ENCODE measurements at regions not wholly inside any gene's neighbourhood (a gene's known extent, or its start where the extent isn't known, plus 50 kb on each side); places are given as distances from the start of the nearest gene placed in this dataset.

DNA sequence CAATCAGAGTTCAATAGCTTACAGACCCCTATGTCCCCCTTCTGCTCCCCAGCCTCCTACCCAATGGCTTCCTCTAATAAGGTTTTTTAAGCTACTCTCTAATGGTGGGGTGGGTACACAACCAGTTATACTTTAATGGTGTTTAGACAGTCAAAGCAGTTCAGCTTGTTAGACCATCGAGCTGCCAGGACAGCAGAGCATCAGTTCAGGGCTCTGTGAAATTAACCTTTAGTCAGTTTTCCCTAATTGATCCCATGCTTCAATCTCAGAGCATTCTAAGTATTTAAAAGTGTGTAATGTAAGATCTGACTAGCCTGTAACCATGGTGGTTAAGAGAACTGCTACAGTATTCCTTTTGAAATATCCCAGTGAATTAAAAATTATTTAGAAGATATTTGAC lies 107.2 kb upstream of the ZNF644 start (continued):
- no peak for TF ChIP-seq CBX3 (IDR thresholded peaks at IDR 0.05; ENCODE audit: borderline replicate concordance, low read depth)
- no peak for TF ChIP-seq ZNF217 (IDR thresholded peaks at IDR 0.05)
- no peak for TF ChIP-seq YBX1 (IDR thresholded peaks at IDR 0.05)
- no peak for TF ChIP-seq HDGF (IDR thresholded peaks at IDR 0.05)
- TF ChIP-seq, protein P1, sequence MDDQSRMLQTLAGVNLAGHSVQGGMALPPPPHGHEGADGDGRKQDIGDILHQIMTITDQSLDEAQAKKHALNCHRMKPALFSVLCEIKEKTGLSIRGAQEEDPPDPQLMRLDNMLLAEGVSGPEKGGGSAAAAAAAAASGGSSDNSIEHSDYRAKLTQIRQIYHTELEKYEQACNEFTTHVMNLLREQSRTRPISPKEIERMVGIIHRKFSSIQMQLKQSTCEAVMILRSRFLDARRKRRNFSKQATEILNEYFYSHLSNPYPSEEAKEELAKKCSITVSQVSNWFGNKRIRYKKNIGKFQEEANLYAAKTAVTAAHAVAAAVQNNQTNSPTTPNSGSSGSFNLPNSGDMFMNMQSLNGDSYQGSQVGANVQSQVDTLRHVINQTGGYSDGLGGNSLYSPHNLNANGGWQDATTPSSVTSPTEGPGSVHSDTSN (IDR thresholded peaks at IDR 0.05; ENCODE audit: insufficient replicate concordance, low read depth, low read length), result no peak
- no peak for TF ChIP-seq WRNIP1 (IDR thresholded peaks at IDR 0.05; ENCODE audit: borderline replicate concordance, low read depth, low read length)
- no peak for TF ChIP-seq CREB1 (IDR thresholded peaks at IDR 0.05; ENCODE audit: low read depth)
- TF ChIP-seq, protein P2, sequence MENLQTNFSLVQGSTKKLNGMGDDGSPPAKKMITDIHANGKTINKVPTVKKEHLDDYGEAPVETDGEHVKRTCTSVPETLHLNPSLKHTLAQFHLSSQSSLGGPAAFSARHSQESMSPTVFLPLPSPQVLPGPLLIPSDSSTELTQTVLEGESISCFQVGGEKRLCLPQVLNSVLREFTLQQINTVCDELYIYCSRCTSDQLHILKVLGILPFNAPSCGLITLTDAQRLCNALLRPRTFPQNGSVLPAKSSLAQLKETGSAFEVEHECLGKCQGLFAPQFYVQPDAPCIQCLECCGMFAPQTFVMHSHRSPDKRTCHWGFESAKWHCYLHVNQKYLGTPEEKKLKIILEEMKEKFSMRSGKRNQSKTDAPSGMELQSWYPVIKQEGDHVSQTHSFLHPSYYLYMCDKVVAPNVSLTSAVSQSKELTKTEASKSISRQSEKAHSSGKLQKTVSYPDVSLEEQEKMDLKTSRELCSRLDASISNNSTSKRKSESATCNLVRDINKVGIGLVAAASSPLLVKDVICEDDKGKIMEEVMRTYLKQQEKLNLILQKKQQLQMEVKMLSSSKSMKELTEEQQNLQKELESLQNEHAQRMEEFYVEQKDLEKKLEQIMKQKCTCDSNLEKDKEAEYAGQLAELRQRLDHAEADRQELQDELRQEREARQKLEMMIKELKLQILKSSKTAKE (IDR thresholded peaks at IDR 0.05; ENCODE audit: low read depth, poor library complexity, severe bottlenecking), result no peak
- no peak for TF ChIP-seq CBX5 (IDR thresholded peaks at IDR 0.05; ENCODE audit: low read depth)
- no peak for TF ChIP-seq POLR2AphosphoS5 (IDR thresholded peaks at IDR 0.05; ENCODE audit: low read length)
- no peak for TF ChIP-seq LARP7 (IDR thresholded peaks at IDR 0.05)

DNA sequence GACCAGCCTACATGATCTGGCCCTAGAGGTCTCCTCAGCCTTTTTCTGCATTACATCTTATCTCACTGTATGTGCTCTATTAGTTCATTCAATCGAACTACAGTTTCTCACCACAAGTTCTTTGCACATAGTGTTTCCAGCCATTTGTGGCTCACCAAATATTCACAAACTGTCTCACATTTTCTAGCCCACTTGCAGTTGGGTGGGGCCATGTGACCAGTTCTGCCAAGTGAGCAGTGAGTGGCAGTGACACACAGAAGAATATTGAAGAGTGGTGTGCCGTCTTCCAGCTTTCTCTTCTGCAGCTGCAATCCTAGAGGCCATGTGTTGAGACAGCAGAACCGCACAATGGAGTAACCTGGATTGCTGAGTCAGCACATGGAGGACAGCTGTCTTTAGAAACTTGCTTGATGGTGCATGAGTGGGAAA lies 103.2 kb upstream of the ZNF644 start:
- in situ Hi-C loops (cut with MboI) (no loop called here), intact Hi-C loops (cut with micrococcal nuclease; ENCODE audit: unreplicated experiment) (no loop called here)
- Histone ChIP-seq H3K27me3 (replicated peaks in 1 of 2; ENCODE audit: control insufficient read depth in 2 of 2, insufficient read depth in 2 of 2, low read length in 1 of 2) (no peaks in the 10 kb centered on the region), H3K36me3 (ENCODE audit: control insufficient read depth in 2 of 2, insufficient read depth in 2 of 2, low read length in 1 of 2) (no peaks in the 10 kb centered on the region), H3K9me3 (replicated peaks; ENCODE audit: control insufficient read depth, insufficient read depth, low read length) (no peaks in the 10 kb centered on the region), H4K20me1 (ENCODE audit: control insufficient read depth, insufficient read depth) (no peaks in the 10 kb centered on the region), H3K4me3 (no peak overlapping the region), H3K4me2 (ENCODE audit: control insufficient read depth, insufficient read depth) (no peak overlapping the region), H3K4me1 (ENCODE audit: control insufficient read depth, insufficient read depth, low read length) (no peaks in the 10 kb centered on the region), H3K9ac (ENCODE audit: control insufficient read depth, insufficient read depth, low read length) (no peak overlapping the region), H3K79me2 (ENCODE audit: control insufficient read depth, insufficient read depth, low read length) (no peaks in the 10 kb centered on the region), H2AFZ (ENCODE audit: control insufficient read depth, low read depth, low read length) (no peak overlapping the region), H3K27ac (ENCODE audit: control insufficient read depth, insufficient read depth) (no peak overlapping the region)
- no peak for DNase-seq (ENCODE audit: low read depth, low spot score)
- ChIA-PET RAD21 (ENCODE audit: unreplicated experiment) (interaction anchor here (1.8 to 2.4 kb wide), 2 partner anchors 41 to 403 kb away, joined by 4 to 9 read pairs; no protein-coding TSS in a partner anchor), POLR2A (interaction anchor here (1.1 kb wide), 1 partner anchor 116 kb away, joined by 3 read pairs; no protein-coding TSS in a partner anchor), CTCF (interaction anchor here (0.9 to 5.3 kb wide), 3 partner anchors 15 to 107 kb away, joined by 3 to 24 read pairs (median 5); no protein-coding TSS in a partner anchor), SMC1A (ENCODE audit: uncharacterized antibody, unreplicated experiment) (interaction anchor here (0.7 to 1.4 kb wide), 3 partner anchors 12 to 99 kb away, joined by 3 to 5 read pairs (median 3); no protein-coding TSS in a partner anchor)
- WGBS (ENCODE audit: insufficient coverage, insufficient replicate concordance, low lambda C conversion rate, missing lambda C conversion rate), result 11% methylated on average over 3 of the region's 3 CpGs
- peak; percentile 81 for FAIRE-seq
- ATAC-seq, result peak; percentile 78
- BruUV-seq (replicated peaks), result no TSS peak
- TF ChIP-seq, protein P3, sequence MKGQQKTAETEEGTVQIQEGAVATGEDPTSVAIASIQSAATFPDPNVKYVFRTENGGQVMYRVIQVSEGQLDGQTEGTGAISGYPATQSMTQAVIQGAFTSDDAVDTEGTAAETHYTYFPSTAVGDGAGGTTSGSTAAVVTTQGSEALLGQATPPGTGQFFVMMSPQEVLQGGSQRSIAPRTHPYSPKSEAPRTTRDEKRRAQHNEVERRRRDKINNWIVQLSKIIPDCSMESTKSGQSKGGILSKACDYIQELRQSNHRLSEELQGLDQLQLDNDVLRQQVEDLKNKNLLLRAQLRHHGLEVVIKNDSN (IDR thresholded peaks at IDR 0.05; ENCODE audit: borderline replicate concordance, extremely low read length, insufficient read depth, low read depth, low read length), result peak; percentile 5
- TF ChIP-seq NFYB (IDR thresholded peaks at IDR 0.05; ENCODE audit: insufficient read depth, low read depth, low read length), result 0 out of 2 replicates have a peak, but pooled peaks have one; percentile 18
- peak; percentile 58 for TF ChIP-seq RUNX3 (IDR thresholded peaks at IDR 0.05; ENCODE audit: low read length)
- no peak for TF ChIP-seq HDAC2 (IDR thresholded peaks at IDR 0.05)
- no peak for TF ChIP-seq JUND (IDR thresholded peaks at IDR 0.05; ENCODE audit: low read depth, low read length)
- TF ChIP-seq, protein P4, sequence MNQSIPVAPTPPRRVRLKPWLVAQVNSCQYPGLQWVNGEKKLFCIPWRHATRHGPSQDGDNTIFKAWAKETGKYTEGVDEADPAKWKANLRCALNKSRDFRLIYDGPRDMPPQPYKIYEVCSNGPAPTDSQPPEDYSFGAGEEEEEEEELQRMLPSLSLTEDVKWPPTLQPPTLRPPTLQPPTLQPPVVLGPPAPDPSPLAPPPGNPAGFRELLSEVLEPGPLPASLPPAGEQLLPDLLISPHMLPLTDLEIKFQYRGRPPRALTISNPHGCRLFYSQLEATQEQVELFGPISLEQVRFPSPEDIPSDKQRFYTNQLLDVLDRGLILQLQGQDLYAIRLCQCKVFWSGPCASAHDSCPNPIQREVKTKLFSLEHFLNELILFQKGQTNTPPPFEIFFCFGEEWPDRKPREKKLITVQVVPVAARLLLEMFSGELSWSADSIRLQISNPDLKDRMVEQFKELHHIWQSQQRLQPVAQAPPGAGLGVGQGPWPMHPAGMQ (IDR thresholded peaks at IDR 0.05; ENCODE audit: borderline replicate concordance), result no peak
- TF ChIP-seq SPI1 (IDR thresholded peaks at IDR 0.05; ENCODE audit: borderline replicate concordance, insufficient read depth, low read depth, low read length), result no peak
